H7 (cell line): ENCODE measurements at regions not wholly inside any gene's neighbourhood (a gene's known extent, or its start where the extent isn't known, plus 50 kb on each side); places are given as distances from the start of the nearest gene placed in this dataset.

Experiments
- DNase-seq: peaks from one replicate; pipeline ENCODE4 v3.0.0; 2012
- H3K27me3 ChIP-seq: 2 replicates; pipeline ENCODE4 v1.6.0; 2011; ENCODE audit warnings: mild to moderate bottlenecking, low read length; ENCODE audit not compliant: control insufficient read depth, insufficient read depth
- H3K36me3 ChIP-seq: replicated peaks from 2 replicates; pipeline ENCODE4 v1.5.1; 2011; ENCODE audit warnings: low read length; ENCODE audit not compliant: control insufficient read depth, insufficient read depth
- H3K4me3 ChIP-seq: 2 replicates; pipeline ENCODE4 v1.5.1; 2011; ENCODE audit warnings: low read depth, mild to moderate bottlenecking, control low read depth, low read length, moderate library complexity; ENCODE audit not compliant: insufficient read depth

- no peaks in the 10 kb centered on the region for H3K27me3 ChIP-seq
- no peak for DNase-seq
- H3K36me3 ChIP-seq, result no peaks in the 10 kb centered on the region
- no peak overlapping the region for H3K4me3 ChIP-seq
Measured at GRCh38 chr3:182731764-182732163, 61.5 kb upstream of the ATP11B start.

DNA sequence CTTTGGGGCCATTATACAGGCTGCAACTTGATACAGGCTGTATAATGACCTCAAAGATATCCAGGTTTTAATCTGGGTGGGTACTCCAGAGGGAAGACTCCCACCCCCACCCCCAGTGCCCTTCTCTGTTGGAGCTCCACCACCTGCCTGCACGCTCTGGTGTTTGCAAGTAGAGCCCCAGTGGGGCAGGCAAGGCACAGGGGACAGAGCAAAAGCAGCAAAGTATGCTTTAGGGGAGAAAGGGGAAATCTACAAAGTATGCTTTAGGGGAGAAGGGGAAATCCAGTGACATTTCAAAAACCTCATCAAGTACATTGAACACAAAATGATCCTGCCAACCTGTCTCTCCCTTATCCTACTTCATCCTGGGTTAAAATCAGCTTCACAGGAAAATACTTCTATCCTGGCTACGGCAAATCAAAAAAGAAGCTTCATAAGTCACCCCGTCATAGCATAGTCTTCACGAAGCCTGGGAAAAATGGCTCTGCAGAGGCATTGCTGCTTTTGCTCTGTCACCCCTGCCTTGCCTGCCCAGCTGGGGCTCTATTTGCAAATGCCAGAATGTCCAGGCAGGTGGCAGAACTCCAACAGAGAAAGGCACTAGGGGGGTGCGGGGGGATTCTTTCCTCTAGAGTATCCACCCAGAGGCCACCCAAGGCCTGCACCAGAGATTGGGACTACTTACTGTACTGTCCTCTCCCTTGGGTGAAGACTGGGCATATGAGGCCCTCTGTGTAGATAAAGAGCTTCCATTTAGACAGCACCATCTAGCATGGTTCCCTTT is 60.9 kb upstream of the ATP11B start:
- no peaks in the 10 kb centered on the region for H3K36me3 ChIP-seq
- no peak overlapping the region for H3K4me3 ChIP-seq
- DNase-seq, result no peak
- H3K27me3 ChIP-seq, result no peaks in the 10 kb centered on the region

DNA sequence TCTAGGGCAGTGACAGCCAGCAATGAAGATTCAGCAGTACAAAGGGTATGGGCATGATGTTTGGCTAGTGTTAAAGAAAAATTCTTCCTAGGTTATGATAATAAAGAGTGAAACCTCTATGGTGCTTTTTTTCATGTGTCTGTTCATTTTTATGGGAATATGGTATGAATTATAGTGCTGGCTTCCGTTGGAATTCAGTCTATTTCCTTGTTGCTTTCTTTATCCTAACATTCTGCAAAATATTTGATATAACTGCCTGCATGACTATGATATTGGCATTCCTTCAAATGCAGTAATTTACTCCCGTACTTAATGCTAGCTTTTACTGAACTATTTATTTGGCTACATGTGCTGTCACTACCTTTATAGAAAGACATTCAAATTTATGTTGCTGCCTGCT is 57.6 kb upstream of the ATP11B start:
- Histone ChIP-seq H3K4me3 (no peak overlapping the region), H3K36me3 (no peaks in the 10 kb centered on the region)
- no peak for DNase-seq

DNA sequence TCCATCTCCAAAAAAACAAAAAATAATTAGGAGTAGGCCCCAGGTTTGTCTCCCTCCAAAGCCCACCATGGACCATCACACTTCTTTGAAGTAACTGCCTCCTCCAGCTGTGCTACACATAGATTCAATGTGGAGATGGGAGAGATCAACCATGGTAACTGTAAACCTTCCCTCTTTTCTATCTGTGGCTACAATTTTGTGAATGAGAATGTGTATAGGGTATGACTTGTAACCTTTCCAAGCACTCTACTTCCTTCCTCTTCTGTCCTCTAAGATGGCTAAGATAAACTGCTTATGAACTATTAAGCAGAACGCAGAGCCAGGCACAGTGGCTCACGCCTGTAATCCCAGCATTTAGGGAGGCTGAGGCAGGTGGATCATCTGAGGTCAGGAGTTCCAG is 55.5 kb upstream of the ATP11B start:
- no peak for DNase-seq
- Histone ChIP-seq H3K36me3 (no peaks in the 10 kb centered on the region), H3K27me3 (no peaks in the 10 kb centered on the region), H3K4me3 (no peak overlapping the region)

More for the DNA sequence above, 57.6 kb upstream of the ATP11B start:
- no peaks in the 10 kb centered on the region for H3K27me3 ChIP-seq

GRCh38 chr3:182738583-182739411 is 54.5 kb upstream of the ATP11B start:
- Histone ChIP-seq H3K36me3 (no peaks in the 10 kb centered on the region), H3K4me3 (no peak overlapping the region), H3K27me3 (no peaks in the 10 kb centered on the region)
- DNase-seq, result no peak

DNA sequence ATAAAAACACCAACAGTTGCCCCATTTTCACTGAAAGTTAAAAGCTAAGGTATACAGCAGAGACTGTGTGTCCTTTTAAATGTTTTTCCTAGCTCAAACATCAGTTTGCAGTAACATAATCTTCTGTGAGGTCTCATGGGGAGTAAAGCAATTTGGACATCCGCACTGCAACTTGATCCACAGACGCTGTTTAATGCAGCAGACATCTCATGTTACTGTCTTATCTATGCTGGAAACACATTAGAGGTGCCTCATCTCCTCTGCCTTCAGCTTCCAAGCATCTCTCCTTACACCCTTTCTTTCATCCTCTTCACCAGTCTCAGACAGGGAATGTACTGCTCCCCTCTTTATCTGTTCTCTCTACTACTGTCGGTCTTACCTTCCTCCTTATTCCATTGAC is 53.7 kb upstream of the ATP11B start:
- DNase-seq, result no peak
- H3K4me3 ChIP-seq, result no peak overlapping the region
- no peaks in the 10 kb centered on the region for H3K27me3 ChIP-seq
- no peaks in the 10 kb centered on the region for H3K36me3 ChIP-seq

- DNase-seq, result no peak
- Histone ChIP-seq H3K27me3 (no peaks in the 10 kb centered on the region), H3K36me3 (no peaks in the 10 kb centered on the region), H3K4me3 (no peak overlapping the region)
Measured at GRCh38 chr3:182740710-182741109, 52.6 kb upstream of the ATP11B start.

GRCh38 chr3:182741214-182741613 is 52.1 kb upstream of the ATP11B start:
- DNase-seq, result no peak
- no peaks in the 10 kb centered on the region for H3K36me3 ChIP-seq
- no peaks in the 10 kb centered on the region for H3K27me3 ChIP-seq
- no peak overlapping the region for H3K4me3 ChIP-seq
